Stimulated activated naive CD8-positive, alpha-beta T cell treated with anti-CD3 and anti-CD28 coated beads, Interleukin-15, Interleukin-2, amounts not matched to agents 100 ng/mL and 50 ng/mL, for 24 hours (primary cell): ENCODE measurements at regions not wholly inside any gene's neighbourhood (a gene's known extent, or its start where the extent isn't known, plus 50 kb on each side); places are given as distances from the start of the nearest gene placed in this dataset.

Experiments
- H3K27ac Mint-ChIP-seq: one replicate; pipeline ENCODE4 v1.8.0; 2021; ENCODE audit warnings: mild to moderate bottlenecking, mixed read lengths
- H3K27me3 Mint-ChIP-seq: one replicate; pipeline ENCODE4 v1.8.0; 2021; ENCODE audit warnings: mixed read lengths
- H3K36me3 Mint-ChIP-seq: one replicate; pipeline ENCODE4 v1.8.0; 2021; ENCODE audit warnings: low read depth, mixed read lengths
- H3K4me1 Mint-ChIP-seq: one replicate; pipeline ENCODE4 v1.8.0; 2021; ENCODE audit warnings: low read depth, mixed read lengths
- H3K4me3 Mint-ChIP-seq: one replicate; pipeline ENCODE4 v1.8.0; 2021; ENCODE audit warnings: mild to moderate bottlenecking, mixed read lengths
- H3K9me3 Mint-ChIP-seq: one replicate; pipeline ENCODE4 v1.8.0; 2021; ENCODE audit warnings: mixed read lengths

DNA sequence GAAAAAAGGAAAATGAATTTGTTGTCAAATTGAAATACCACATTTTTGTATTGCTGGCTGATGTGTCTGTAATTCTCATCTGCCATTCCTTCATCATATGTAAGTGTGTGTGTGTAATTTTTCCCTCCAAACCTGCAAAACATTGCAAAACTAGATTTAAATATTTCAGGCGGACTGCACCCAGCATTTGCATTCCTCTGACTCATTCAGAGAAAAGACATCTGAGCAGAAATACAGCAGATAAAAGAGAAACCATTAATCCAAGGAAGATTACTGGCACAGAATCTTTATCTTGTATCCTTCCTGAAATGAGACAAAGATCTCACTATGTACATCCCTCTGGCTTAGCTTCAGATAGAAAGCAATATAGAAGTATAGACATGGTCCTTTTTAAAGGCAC lies 275.3 kb downstream of the TMEM38B start:
- Mint-ChIP-seq H3K36me3 (no peaks in the 10 kb centered on the region), H3K4me3 (no peak overlapping the region), H3K27me3 (no peaks in the 10 kb centered on the region), H3K4me1 (no peaks in the 10 kb centered on the region), H3K9me3 (no peaks in the 10 kb centered on the region), H3K27ac (no peak overlapping the region)

DNA sequence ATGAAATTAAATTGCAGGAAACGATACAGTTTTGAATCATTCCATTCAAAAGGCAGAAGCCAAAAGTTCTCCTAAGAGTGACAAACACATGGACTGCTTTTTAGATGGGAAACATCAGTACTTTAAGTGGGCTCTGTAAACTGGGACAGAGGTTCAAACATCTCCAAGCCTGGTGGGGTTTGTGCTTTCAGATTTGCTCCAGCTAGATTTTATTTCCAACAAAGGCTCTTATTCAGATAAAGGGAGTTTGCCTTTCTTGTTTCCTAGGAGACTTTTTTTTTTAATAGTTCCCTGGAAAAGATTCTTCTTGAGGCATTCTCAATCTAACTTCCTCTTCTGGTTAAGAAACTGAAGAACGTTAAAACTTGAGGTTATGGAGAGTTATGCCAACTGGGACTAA lies 277.6 kb downstream of the TMEM38B start:
- Mint-ChIP-seq H3K9me3 (no peaks in the 10 kb centered on the region), H3K27me3 (no peaks in the 10 kb centered on the region), H3K27ac (no peak overlapping the region), H3K4me3 (no peak overlapping the region), H3K4me1 (no peaks in the 10 kb centered on the region), H3K36me3 (no peaks in the 10 kb centered on the region)

DNA sequence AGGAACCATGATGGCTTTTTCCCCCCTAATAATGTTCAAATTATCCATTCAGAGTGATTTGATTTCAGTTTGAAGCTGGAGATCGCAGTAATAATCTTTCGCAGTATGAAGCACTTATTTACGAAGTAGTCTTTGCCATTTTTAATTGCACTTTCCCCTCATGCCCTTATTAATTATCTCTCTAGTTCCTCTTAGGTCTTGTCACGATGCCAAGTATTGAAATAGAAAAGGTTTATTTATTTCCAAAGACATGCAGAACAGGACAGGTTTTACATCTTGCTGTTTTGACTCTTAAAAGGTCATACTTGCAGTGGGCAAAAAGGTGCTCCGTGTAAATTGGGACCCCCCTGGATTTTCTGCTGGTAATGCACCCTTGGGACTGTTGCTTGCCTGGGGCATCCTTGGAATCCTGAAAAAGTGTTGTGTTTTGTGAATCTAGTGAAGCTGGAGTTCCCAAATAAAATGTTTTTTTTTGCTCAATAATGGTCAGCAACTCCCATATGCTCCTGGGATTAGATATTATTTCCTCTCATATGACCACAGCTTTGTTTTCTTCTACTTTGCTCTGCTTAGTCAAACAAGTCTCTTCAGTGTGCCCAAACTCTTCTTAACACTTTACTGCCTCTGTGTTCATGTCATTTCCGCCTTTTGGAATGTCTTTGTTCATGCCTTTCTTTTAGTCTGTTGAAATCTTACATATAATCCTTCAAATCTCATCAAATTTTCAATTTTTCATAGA lies 278.3 kb downstream of the TMEM38B start:
- H3K36me3 Mint-ChIP-seq, result no peaks in the 10 kb centered on the region
- H3K4me1 Mint-ChIP-seq, result no peaks in the 10 kb centered on the region
- no peaks in the 10 kb centered on the region for H3K27me3 Mint-ChIP-seq
- H3K27ac Mint-ChIP-seq, result no peak overlapping the region
- H3K9me3 Mint-ChIP-seq, result no peaks in the 10 kb centered on the region
- H3K4me3 Mint-ChIP-seq, result no peak overlapping the region

DNA sequence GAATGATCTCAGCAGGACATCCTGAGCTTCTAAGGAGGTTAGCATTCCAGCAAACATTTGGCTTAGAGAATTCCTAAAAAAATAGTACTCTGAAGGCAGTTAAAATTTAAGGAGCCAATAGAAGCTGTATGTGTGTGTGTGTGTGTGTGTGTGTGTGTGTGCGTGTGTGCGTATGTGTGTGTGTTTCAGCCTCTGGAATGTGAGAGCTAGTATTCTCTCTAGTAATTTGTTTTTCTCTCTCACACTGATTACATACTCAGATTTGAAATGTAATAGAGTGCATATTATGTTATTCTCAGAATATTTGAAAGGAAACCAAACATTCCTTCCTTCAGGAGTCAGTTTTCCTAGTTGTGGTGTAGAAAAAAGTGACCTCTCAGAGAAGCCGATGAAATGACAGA lies 279.6 kb downstream of the TMEM38B start:
- Mint-ChIP-seq H3K36me3 (no peaks in the 10 kb centered on the region), H3K9me3 (no peaks in the 10 kb centered on the region), H3K4me3 (no peak overlapping the region), H3K27me3 (no peaks in the 10 kb centered on the region), H3K27ac (no peak overlapping the region), H3K4me1 (no peaks in the 10 kb centered on the region)

DNA sequence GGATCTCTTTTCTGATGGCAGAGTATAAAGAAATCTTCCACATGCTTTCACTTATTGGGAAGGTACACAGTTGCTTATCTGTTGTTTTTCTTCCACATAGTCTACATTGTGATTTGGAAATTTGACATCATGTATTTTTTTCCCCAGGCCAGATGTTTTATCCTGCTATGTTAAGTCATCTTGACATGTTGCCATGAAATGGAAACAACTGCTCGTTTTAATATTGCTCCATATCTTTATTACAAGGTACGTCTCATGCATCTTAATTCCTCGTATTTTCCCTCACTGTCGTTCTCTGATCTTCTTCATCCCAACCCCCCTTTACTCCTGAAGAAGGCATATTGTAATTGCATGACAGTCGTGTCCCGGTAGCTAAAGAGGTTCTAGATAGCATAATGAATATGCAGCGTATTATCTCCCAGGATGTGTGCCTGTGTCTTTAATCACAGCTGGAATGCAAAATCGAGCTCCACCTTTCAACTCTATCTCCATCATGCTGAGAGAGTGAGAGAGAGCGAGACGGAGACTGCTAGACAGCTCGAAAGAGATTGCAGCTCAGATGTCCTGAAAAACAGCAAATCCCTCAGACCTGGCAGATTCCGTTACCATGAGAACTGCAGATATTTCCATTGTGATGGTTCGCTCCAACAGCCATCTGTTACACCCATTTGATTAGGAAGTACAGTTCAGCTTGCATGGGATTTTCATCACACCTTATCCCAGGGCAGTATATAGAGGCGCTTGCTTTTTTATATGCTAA lies 281.7 kb downstream of the TMEM38B start:
- Mint-ChIP-seq H3K27me3 (no peaks in the 10 kb centered on the region), H3K9me3 (no peaks in the 10 kb centered on the region), H3K4me3 (no peak overlapping the region), H3K36me3 (no peaks in the 10 kb centered on the region), H3K4me1 (no peaks in the 10 kb centered on the region), H3K27ac (no peak overlapping the region)

DNA sequence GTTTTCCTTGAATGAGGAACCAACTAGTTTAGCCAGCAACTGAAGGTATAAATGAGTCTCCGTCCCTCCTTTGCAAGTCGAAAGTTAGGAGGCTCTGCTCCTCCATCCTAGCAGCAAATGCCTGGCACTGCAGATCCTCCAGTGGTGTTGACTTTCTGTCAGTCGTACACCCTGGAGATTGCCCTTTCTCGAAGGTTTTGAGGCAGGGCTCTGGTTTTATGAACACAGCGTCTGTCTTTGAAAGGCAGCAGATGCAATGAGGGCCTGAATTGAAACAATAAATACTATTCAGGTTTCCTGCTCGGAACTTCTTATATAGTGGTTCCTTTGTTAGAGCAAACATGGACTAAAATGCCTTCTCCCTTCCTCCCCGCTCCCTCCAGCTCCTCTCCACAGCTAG lies 284.0 kb downstream of the TMEM38B start:
- H3K27ac Mint-ChIP-seq, result no peak overlapping the region
- H3K4me3 Mint-ChIP-seq, result no peak overlapping the region
- no peaks in the 10 kb centered on the region for H3K9me3 Mint-ChIP-seq
- no peaks in the 10 kb centered on the region for H3K36me3 Mint-ChIP-seq
- H3K27me3 Mint-ChIP-seq, result peaks cover 3% of the 10 kb centered on the region
- no peaks in the 10 kb centered on the region for H3K4me1 Mint-ChIP-seq

DNA sequence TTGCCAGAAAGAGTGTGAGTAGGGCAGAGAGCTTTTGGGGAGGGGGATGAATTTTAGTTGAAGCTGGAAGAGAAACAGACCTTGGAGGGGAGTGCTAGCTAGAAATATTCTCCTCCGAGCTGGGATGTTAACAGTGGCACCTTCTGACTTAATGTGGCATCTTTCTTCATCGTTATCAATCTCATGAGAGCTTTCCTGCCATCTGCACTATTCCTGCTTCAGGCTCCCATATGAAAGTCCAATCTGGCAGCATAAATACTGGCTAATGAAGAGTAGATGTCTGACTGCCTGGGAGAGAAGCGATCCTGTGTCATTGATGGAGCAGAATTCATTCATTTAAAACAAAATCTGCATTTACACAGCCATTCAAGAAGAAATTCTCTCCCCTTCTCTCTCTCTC lies 284.5 kb downstream of the TMEM38B start:
- Mint-ChIP-seq H3K4me3 (no peak overlapping the region), H3K27ac (no peak overlapping the region), H3K4me1 (no peaks in the 10 kb centered on the region), H3K36me3 (no peaks in the 10 kb centered on the region), H3K27me3 (peaks cover 3% of the 10 kb centered on the region), H3K9me3 (no peaks in the 10 kb centered on the region)

DNA sequence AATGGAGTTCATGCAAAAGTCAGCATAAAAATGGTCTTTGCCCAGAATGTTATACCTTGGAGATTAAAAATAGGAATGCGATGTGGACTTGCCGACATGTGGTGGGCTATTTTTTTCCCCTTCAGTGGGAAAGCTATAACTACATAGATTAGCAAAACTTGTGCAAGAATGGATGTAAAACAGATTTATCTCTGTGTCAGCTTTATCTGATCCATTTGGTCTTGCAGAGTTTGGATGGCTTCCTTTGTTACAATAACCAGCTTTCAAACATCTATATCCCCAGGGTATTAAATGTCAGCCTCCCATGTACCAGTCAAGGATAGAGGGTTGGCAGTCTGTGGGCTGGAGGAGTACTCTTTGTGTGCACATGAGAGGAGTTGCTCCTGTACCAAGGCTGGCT lies 284.9 kb downstream of the TMEM38B start:
- no peaks in the 10 kb centered on the region for H3K36me3 Mint-ChIP-seq
- H3K27me3 Mint-ChIP-seq, result peaks cover 3% of the 10 kb centered on the region
- H3K27ac Mint-ChIP-seq, result no peak overlapping the region
- no peak overlapping the region for H3K4me3 Mint-ChIP-seq
- H3K9me3 Mint-ChIP-seq, result no peaks in the 10 kb centered on the region
- H3K4me1 Mint-ChIP-seq, result no peaks in the 10 kb centered on the region

DNA sequence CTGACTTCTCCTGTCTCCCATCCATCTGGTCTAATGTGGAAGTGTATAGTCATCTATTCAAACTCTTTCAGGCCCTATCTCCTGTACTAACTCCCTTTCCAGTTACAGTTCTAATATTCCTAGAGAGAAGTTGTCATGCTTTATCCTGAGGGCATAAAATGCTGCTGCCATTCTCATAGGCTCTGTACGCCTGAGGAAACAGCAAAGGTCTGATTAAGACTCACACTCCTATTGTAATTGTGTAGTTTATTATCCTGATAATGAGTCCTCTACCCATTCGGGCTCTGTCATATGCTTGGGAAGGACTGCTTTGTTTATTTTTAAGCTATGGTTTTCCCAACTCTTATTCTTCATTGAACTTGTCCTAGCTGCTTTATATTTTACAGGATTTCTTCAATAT lies 290.4 kb downstream of the TMEM38B start:
- Mint-ChIP-seq H3K27ac (no peak overlapping the region), H3K27me3 (peaks cover 3% of the 10 kb centered on the region), H3K4me3 (no peak overlapping the region), H3K36me3 (no peaks in the 10 kb centered on the region), H3K4me1 (no peaks in the 10 kb centered on the region), H3K9me3 (no peaks in the 10 kb centered on the region)

DNA sequence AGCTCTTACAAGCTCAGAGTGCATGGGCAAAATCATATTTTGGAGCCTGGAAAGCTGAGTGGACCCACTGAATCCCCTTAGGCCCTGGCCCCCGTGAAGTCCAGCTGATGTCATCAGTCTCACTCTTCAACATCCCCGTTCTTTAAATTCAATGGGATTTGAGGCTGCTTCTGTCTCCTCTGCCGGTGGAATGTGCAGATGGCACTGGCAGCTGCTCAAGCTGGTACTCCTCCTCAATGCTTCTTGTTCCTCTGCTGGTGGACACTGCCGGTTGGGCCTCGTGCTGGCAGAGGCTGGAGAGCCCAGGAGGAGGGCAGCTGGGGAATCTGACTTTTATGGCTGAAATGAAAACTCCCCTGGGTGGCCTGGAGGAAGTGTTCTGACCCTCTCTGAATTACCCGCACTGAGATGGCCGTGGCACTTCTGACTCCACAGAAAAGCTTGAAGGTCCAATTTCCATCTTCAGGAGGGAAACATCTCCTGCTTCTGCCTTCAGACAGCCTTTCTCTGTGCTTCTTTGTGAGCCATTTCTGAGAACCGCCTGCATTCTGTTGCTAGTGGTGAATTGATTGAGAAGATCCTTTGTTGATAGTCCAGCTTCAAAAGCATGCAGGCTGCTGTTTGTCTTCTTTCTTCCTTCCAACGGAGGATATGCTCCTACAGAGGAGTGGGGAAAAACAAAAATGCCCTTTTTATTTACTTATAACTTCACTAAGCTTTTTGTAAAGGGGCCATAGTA lies 298.9 kb downstream of the TMEM38B start:
- H3K9me3 Mint-ChIP-seq, result no peaks in the 10 kb centered on the region
- H3K27ac Mint-ChIP-seq, result no peak overlapping the region
- no peaks in the 10 kb centered on the region for H3K4me1 Mint-ChIP-seq
- no peaks in the 10 kb centered on the region for H3K36me3 Mint-ChIP-seq
- no peaks in the 10 kb centered on the region for H3K27me3 Mint-ChIP-seq
- H3K4me3 Mint-ChIP-seq, result no peak overlapping the region

DNA sequence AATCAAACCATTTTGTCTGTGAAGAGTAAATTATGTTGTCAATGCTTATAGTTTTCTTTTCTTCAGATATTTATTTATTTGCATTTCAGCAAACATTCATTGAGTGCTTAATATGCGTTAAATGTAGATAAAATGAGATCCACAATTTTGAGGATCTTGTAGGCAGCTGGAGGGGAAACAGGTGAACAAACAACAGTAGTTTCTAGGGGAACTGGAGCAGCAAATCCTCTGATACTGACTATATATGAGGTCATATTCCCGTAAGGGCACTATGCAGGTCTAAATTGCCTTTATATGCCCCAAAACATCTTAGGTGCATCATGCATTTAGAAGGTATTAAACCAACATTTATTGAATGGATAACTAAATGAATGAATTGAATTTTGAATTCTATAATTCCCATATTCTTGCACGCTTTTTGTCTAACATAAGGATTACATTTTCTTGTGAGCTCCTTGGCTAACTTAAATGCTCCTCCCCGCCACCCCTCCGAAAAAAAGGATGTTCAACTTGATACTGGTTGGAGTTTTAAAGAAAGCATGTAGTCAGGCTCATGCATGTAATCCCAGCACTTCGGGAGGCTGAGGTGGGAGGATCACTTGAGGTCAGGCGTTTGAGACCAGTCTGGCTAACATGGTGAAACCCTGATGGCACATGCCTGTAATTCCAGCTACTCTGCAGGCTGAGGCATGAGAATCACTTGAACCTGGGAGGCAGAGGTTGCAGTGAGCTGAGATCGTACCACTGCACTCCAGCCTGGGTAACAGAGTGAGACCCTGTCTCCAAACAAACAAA lies 299.8 kb downstream of the TMEM38B start:
- H3K27ac Mint-ChIP-seq, result no peak overlapping the region
- H3K4me1 Mint-ChIP-seq, result no peaks in the 10 kb centered on the region
- no peaks in the 10 kb centered on the region for H3K27me3 Mint-ChIP-seq
- no peak overlapping the region for H3K4me3 Mint-ChIP-seq
- H3K9me3 Mint-ChIP-seq, result no peaks in the 10 kb centered on the region
- no peaks in the 10 kb centered on the region for H3K36me3 Mint-ChIP-seq

DNA sequence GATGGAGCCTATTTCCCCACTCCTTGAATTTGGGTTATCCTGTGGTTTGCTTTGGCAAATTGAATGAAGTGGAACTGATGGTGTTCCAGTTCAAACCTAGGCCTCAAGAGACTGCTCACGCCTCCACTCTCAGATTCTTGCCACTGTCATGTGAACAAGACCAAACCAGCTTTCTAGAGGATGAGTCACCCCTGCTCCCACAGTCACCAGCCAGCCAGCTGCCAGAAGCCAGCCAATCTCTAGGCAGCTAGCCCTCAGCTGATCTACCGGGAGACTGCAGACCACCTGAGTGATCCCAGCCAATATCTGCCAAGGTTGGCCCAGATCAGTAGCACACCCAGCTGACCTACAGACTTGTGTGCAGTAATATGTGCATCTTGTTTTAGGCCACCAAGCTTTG lies 300.6 kb downstream of the TMEM38B start:
- H3K27me3 Mint-ChIP-seq, result no peaks in the 10 kb centered on the region
- no peak overlapping the region for H3K27ac Mint-ChIP-seq
- no peaks in the 10 kb centered on the region for H3K4me1 Mint-ChIP-seq
- H3K4me3 Mint-ChIP-seq, result no peak overlapping the region
- H3K9me3 Mint-ChIP-seq, result no peaks in the 10 kb centered on the region
- no peaks in the 10 kb centered on the region for H3K36me3 Mint-ChIP-seq

DNA sequence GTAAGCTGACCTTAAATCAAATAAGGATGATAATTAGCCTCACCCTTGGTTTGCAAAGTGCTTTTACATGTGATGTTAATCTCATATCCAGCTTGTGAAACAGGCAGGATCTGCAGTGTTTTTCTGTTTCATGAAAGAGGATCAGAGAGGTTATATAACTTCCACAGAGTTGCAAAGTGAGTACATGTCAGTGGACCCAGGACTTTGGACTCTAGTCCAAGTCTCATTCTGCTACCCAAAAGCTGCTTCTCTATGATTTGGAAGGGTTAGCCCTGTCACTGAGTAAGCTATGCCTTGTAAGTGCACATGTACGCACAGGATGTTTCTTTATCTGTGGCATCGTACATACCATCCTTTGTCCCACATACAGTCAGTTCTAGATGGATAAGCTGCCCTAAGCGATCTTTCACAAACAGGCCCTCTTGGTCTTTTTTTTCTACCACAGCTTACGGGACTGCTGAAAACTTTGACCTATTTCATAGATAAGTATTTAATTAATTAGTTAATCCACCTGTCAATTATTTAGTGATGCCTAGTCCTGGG lies 322.9 kb downstream of the TMEM38B start:
- Mint-ChIP-seq H3K27ac (no peak overlapping the region), H3K36me3 (no peaks in the 10 kb centered on the region), H3K9me3 (no peaks in the 10 kb centered on the region), H3K4me1 (no peaks in the 10 kb centered on the region), H3K27me3 (peaks cover 6% of the 10 kb centered on the region), H3K4me3 (no peak overlapping the region)

DNA sequence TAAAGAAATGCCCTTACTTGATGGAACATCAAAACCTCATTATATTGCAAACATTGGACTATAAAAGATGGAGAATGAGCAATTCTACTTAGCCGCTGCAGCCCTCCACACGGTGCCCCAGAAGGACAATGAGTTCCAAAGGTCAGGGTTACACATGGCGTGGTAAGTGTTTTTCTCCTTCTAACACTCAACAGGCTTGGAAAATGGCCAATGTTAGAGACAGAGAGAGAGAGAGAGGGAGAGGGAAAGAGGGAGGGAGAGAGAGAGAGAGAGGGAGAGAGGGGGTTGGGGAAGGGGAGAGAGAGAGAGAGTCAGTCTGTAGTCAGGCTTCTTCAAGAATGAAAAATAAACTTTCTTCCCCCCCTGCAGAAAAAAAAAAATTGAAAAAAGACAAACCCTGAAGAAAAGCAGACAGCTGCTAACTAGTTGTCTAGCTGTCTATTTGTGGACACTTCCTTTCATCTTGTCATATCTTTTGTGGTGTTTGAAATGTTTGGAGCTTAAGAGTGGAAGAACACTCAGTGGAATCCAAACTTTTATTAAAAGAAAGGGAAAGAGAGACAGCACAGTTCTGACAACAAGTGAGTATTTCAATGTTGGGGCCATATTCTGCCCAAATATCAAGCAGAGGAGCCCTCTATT lies 324.8 kb downstream of the TMEM38B start:
- Mint-ChIP-seq H3K27ac (no peak overlapping the region), H3K27me3 (peaks cover 6% of the 10 kb centered on the region), H3K9me3 (no peaks in the 10 kb centered on the region), H3K4me1 (no peaks in the 10 kb centered on the region), H3K36me3 (no peaks in the 10 kb centered on the region), H3K4me3 (no peak overlapping the region)
